Endodermal cell (in vitro differentiated cells): ENCODE measurements at regions not wholly inside any gene's neighbourhood (a gene's known extent, or its start where the extent isn't known, plus 50 kb on each side); places are given as distances from the start of the nearest gene placed in this dataset.

Source experiments
- DNase-seq: peaks from one replicate; pipeline ENCODE4 v3.0.0-alpha.2; 2017
- H3K27ac ChIP-seq: 2 replicates; pipeline ENCODE4 v1.5.1; 2013; ENCODE audit warnings: mild to moderate bottlenecking, low read depth, low read length, moderate library complexity
- H3K27me3 ChIP-seq: 2 replicates; pipeline ENCODE4 v1.6.1; 2013; ENCODE audit warnings: mild to moderate bottlenecking, low read length, moderate library complexity; ENCODE audit not compliant: insufficient read depth, control insufficient read depth, poor library complexity, severe bottlenecking
- H3K36me3 ChIP-seq: 2 replicates; pipeline ENCODE4 v1.7.0; 2013; ENCODE audit warnings: mild to moderate bottlenecking, low read length, moderate library complexity; ENCODE audit not compliant: control insufficient read depth, insufficient read depth
- H3K4me1 ChIP-seq: one replicate; pipeline ENCODE4 v1.7.0; 2013; ENCODE audit warnings: low read length; ENCODE audit not compliant: control insufficient read depth, insufficient read depth
- H3K4me3 ChIP-seq: 2 replicates; pipeline ENCODE4 v1.5.1; 2013; ENCODE audit warnings: mild to moderate bottlenecking, low read length, moderate library complexity
- H3K9ac ChIP-seq: 2 replicates; pipeline ENCODE4 v1.6.1; 2013; ENCODE audit warnings: mild to moderate bottlenecking, low read length, moderate library complexity; ENCODE audit not compliant: poor library complexity, severe bottlenecking; ENCODE audit errors: extremely low read depth
- H3K9me3 ChIP-seq: 2 replicates; pipeline ENCODE4 v1.6.1; 2013; ENCODE audit warnings: mild to moderate bottlenecking, low read length, moderate library complexity; ENCODE audit not compliant: control insufficient read depth
- H3K27ac Mint-ChIP-seq: 2 replicates; pipeline ENCODE4 v1.8.0; 2020; ENCODE audit warnings: mixed read lengths
- H3K27me3 Mint-ChIP-seq: 2 replicates; pipeline ENCODE4 v1.8.0; 2021; ENCODE audit warnings: mild to moderate bottlenecking, mixed read lengths; ENCODE audit not compliant: insufficient read depth
- H3K36me3 Mint-ChIP-seq: 2 replicates; pipeline ENCODE4 v1.8.0; 2020; ENCODE audit warnings: low read depth, mixed read lengths
- H3K4me1 Mint-ChIP-seq: 2 replicates; pipeline ENCODE4 v1.8.0; 2020; ENCODE audit warnings: mixed read lengths
- H3K4me3 Mint-ChIP-seq: 2 replicates; pipeline ENCODE4 v1.8.0; 2020; ENCODE audit warnings: mild to moderate bottlenecking, moderate library complexity, mixed read lengths
- H3K9me3 Mint-ChIP-seq: 2 replicates; pipeline ENCODE4 v1.8.0; 2020; ENCODE audit warnings: mild to moderate bottlenecking, mixed read lengths
- WGBS, 2 experiments: methylation state at CpG; one replicate each; pipeline versions ENCODE4 v1.1.5 to v1.1.7; 2013; ENCODE audit warnings: missing lambda C conversion rate in 2 of 2, mixed read lengths in 1 of 2; ENCODE audit not compliant: insufficient coverage in 1 of 2, insufficient read length in 1 of 2; 5-methylcytosine and 5-hydroxymethylcytosine counted together
- TF ChIP-seq, protein P1 (sequence below): fragments of 200-600 bp; sonication (generic); conservative IDR thresholded peaks from 2 replicates; pipeline ENCODE4 v1.5.0; 2021; ENCODE audit warnings: antibody characterized with exemption, mild to moderate bottlenecking

- H3K36me3 Mint-ChIP-seq = no peaks in the 10 kb centered on the region
- no peak overlapping the region for H3K27ac ChIP-seq
- no peak overlapping the region for H3K4me3 ChIP-seq
- no peaks in the 10 kb centered on the region for H3K9me3 ChIP-seq
- H3K9ac ChIP-seq = no peak overlapping the region
- peaks cover 17% of the 10 kb centered on the region for H3K4me1 Mint-ChIP-seq
- DNase-seq = no peak
- no peaks in the 10 kb centered on the region for H3K27me3 ChIP-seq
- 80 to 91% methylated on average over 3 of the region's 3 CpGs for WGBS, 2 experiments
- H3K27me3 Mint-ChIP-seq = no peaks in the 10 kb centered on the region
- no peaks in the 10 kb centered on the region for H3K9me3 Mint-ChIP-seq
- TF ChIP-seq, protein P1, sequence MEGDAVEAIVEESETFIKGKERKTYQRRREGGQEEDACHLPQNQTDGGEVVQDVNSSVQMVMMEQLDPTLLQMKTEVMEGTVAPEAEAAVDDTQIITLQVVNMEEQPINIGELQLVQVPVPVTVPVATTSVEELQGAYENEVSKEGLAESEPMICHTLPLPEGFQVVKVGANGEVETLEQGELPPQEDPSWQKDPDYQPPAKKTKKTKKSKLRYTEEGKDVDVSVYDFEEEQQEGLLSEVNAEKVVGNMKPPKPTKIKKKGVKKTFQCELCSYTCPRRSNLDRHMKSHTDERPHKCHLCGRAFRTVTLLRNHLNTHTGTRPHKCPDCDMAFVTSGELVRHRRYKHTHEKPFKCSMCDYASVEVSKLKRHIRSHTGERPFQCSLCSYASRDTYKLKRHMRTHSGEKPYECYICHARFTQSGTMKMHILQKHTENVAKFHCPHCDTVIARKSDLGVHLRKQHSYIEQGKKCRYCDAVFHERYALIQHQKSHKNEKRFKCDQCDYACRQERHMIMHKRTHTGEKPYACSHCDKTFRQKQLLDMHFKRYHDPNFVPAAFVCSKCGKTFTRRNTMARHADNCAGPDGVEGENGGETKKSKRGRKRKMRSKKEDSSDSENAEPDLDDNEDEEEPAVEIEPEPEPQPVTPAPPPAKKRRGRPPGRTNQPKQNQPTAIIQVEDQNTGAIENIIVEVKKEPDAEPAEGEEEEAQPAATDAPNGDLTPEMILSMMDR = no peak
- H3K36me3 ChIP-seq = no peaks in the 10 kb centered on the region
- no peak overlapping the region for H3K4me3 Mint-ChIP-seq
- H3K27ac Mint-ChIP-seq = no peak overlapping the region
- H3K4me1 ChIP-seq = peaks cover 2% of the 10 kb centered on the region
Observed at GRCh38 chr20:10802236-10802635, 128.4 kb upstream of the JAG1 start.

DNA sequence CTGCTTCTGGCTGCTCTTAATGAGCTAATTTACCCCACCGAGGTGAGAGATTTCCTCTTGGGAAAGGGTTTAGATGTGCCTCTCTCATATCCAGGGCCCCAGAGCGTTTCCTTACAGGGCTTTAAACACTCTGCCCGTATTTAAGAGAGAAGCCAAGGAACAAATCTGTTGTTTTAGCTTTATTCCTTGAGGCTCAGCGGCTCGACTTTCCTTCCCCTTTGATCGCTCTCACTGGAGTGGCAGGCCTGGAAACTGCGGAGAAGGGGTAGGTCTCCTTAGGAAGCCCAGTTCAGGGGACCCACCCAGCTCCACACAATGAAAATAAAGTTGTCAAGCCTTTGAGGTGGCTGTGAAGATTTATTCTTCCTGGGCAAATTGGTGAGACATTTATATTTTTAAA lies 132.0 kb upstream of the JAG1 start:
- Mint-ChIP-seq H3K4me3 (no peak overlapping the region), H3K27me3 (no peaks in the 10 kb centered on the region), H3K9me3 (no peaks in the 10 kb centered on the region), H3K27ac (no peak overlapping the region), H3K36me3 (no peaks in the 10 kb centered on the region), H3K4me1 (peaks cover 8% of the 10 kb centered on the region)
- no peaks in the 10 kb centered on the region for H3K9me3 ChIP-seq
- no peak overlapping the region for H3K9ac ChIP-seq
- H3K4me1 ChIP-seq = no peaks in the 10 kb centered on the region
- no peak for DNase-seq
- H3K36me3 ChIP-seq = no peaks in the 10 kb centered on the region
- WGBS, 2 experiments = 86% methylated on average over 4 to 7 of the region's 7 CpGs
- TF ChIP-seq, protein P1 = no peak
- H3K27ac ChIP-seq = no peak overlapping the region
- no peaks in the 10 kb centered on the region for H3K27me3 ChIP-seq
- no peak overlapping the region for H3K4me3 ChIP-seq

GRCh38 chr20:10806539-10806938 lies 132.7 kb upstream of the JAG1 start:
- Mint-ChIP-seq H3K4me1 (peaks cover 8% of the 10 kb centered on the region), H3K4me3 (no peak overlapping the region), H3K27me3 (no peaks in the 10 kb centered on the region), H3K9me3 (no peaks in the 10 kb centered on the region), H3K36me3 (no peaks in the 10 kb centered on the region), H3K27ac (no peak overlapping the region)
- TF ChIP-seq, protein P1 = no peak
- WGBS, 2 experiments = 90% methylated on average over 3 of the region's 3 CpGs; no CpG with 5 or more reads in 1 of the 2 experiments
- H3K36me3 ChIP-seq = no peaks in the 10 kb centered on the region
- DNase-seq = no peak
- H3K27ac ChIP-seq = no peak overlapping the region
- H3K4me1 ChIP-seq = no peaks in the 10 kb centered on the region
- H3K9me3 ChIP-seq = no peaks in the 10 kb centered on the region
- H3K27me3 ChIP-seq = no peaks in the 10 kb centered on the region
- H3K9ac ChIP-seq = no peak overlapping the region
- H3K4me3 ChIP-seq = no peak overlapping the region
